ENCODE measurements at regions not wholly inside any gene's neighbourhood (a gene's known extent, or its start where the extent isn't known, plus 50 kb on each side); places are given as distances from the start of the nearest gene placed in this dataset.

DNA sequence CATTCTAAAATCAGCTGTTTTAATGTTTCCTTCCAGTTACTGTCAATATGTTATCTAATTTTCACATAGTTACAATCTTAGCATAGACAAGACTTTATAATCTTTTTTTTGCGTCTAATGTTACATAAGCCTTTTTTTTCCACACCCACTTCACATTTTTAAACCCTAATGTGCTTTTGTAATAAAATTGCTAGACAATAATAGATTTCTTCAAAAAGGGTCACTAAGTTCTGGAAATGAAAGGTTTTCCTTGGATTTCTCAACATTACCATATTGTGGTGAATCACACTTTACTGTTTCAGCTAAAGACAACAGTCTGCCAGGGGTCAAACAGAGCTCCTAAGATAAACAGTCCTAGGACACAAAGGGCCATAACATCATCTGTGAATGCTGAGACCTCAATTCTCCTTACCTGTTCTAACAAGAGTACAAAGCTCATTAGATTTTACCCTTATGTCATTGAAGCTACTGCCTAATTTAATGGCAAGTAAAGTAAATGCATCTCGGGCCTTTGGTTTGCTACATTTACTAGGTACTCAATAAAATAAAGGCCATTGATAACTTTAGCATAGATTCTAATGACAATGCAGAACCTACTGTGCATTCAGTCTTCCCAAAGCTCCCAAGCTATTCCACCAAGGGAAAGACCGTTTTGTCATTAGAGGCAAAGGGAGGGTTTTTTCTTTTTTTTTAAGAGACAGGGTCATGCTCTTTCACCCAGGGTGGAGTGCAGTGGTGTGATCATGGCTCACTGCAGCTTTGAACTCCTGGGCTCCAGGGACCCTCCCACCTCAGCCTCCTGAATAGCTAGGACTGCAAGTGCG lies 111.2 kb upstream of the SLC38A2 start:
- DNase-seq, result peak; percentile 59
- Histone ChIP-seq H2BK20ac (ENCODE audit: low read depth, low read length) (peak overlapping the region; percentile 65; the same call in 1 of the 2 replicates), H3K27ac (ENCODE audit: insufficient read depth, low read length) (no peak overlapping the region), H3K14ac (replicated peaks; ENCODE audit: low read depth, low read length) (no peak overlapping the region), H4K20me1 (ENCODE audit: insufficient read depth, low read length) (no peaks in the 10 kb centered on the region), H3K23ac (ENCODE audit: low read depth, low read length) (no peak overlapping the region), H3K9me3 (ENCODE audit: control insufficient read depth, insufficient read depth, low read length) (no peaks in the 10 kb centered on the region), H2AK9ac (replicated peaks; ENCODE audit: low read depth, low read length, poor library complexity) (no peak overlapping the region), H2BK15ac (ENCODE audit: low read depth, low read length) (no peak overlapping the region; the same call in 2 of the 3 replicates), H3K9ac (ENCODE audit: low read depth, low read length) (no peak overlapping the region), H3K36me3 (ENCODE audit: control insufficient read depth, insufficient read depth, low read length) (no peaks in the 10 kb centered on the region), H2BK120ac (ENCODE audit: low read depth, low read length) (peak overlapping the region; percentile 16; the same call in 1 of the 2 replicates), H3K56ac (ENCODE audit: extremely low read depth, insufficient read depth, low read length) (no peak overlapping the region), H4K8ac (ENCODE audit: low read depth in 2 of 2, low read length in 2 of 2) (no peak overlapping the region; a peak in 1 of 4 replicates), H3K79me1 (ENCODE audit: low read depth in 1 of 2, low read length in 2 of 2) (peaks cover 3 to 8% of the 10 kb centered on the region in 2 experiments; a peak in 2 of 4 replicates), H3K4me1 (ENCODE audit: control insufficient read depth, insufficient read depth, low read length) (no peaks in the 10 kb centered on the region), H3K27me3 (ENCODE audit: control insufficient read depth, insufficient read depth, low read length) (no peaks in the 10 kb centered on the region), H4K5ac (ENCODE audit: low read depth, low read length) (no peak overlapping the region), H3K4ac (ENCODE audit: low read depth, low read length) (peak overlapping the region; percentile 24; the same call in 1 of the 2 replicates), H3K18ac (ENCODE audit: low read depth, low read length) (no peak overlapping the region), H2AK5ac (ENCODE audit: low read depth, low read length) (no peak overlapping the region), H3K4me3 (ENCODE audit: insufficient read depth, low read depth, low read length) (no peak overlapping the region), H3K9me1 (ENCODE audit: insufficient read depth, low read length) (peaks cover 3% of the 10 kb centered on the region), H4K91ac (ENCODE audit: insufficient read depth, low read depth, low read length) (peak overlapping the region; percentile 8; the same call in 1 of the 2 replicates), H2BK5ac (ENCODE audit: low read depth, low read length, poor library complexity, severe bottlenecking) (peak overlapping the region; percentile 1), H3K4me2 (ENCODE audit: low read depth, low read length) (no peak overlapping the region), H2AFZ (replicated peaks; ENCODE audit: low read length, poor library complexity) (no peak overlapping the region)
- ATAC-seq (ENCODE audit: low read depth), result peak; percentile 57
- TF ChIP-seq CEBPB (IDR thresholded peaks at IDR 0.05; ENCODE audit: low read depth, low read length) (peak; percentile 73), FOS (IDR thresholded peaks at IDR 0.05; ENCODE audit: low read depth, low read length) (0 out of 2 replicates have a peak, but pooled peaks have one; percentile 43)
- TF ChIP-seq, protein P1, sequence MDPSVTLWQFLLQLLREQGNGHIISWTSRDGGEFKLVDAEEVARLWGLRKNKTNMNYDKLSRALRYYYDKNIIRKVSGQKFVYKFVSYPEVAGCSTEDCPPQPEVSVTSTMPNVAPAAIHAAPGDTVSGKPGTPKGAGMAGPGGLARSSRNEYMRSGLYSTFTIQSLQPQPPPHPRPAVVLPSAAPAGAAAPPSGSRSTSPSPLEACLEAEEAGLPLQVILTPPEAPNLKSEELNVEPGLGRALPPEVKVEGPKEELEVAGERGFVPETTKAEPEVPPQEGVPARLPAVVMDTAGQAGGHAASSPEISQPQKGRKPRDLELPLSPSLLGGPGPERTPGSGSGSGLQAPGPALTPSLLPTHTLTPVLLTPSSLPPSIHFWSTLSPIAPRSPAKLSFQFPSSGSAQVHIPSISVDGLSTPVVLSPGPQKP (IDR thresholded peaks at IDR 0.05; ENCODE audit: borderline replicate concordance, low read depth, low read length), result no peak
- TF ChIP-seq, protein P2, sequence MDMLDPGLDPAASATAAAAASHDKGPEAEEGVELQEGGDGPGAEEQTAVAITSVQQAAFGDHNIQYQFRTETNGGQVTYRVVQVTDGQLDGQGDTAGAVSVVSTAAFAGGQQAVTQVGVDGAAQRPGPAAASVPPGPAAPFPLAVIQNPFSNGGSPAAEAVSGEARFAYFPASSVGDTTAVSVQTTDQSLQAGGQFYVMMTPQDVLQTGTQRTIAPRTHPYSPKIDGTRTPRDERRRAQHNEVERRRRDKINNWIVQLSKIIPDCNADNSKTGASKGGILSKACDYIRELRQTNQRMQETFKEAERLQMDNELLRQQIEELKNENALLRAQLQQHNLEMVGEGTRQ (IDR thresholded peaks at IDR 0.05; ENCODE audit: low read depth, low read length), result no peak
- intact Hi-C loops (cut with micrococcal nuclease) (no loop called here), in situ Hi-C loops (cut with MboI; ENCODE audit: low sequenced_read_pairs) (no loop called here), dilution Hi-C loops (cut with HindIII; ENCODE audit: low sequenced_read_pairs, unreplicated experiment) (no loop called here)
- WGBS, 2 experiments (ENCODE audit: extremely low coverage in 2 of 2, insufficient read length in 1 of 2), result no CpG with 5 or more reads among the region's 4 CpGs
- no TSS peak for BruUV-seq (replicated peaks)
- POLR2A ChIA-PET (ENCODE audit: unreplicated experiment), result no interaction called here
- CTCF ChIA-PET, result interaction anchor here (0.6 to 1.1 kb wide), 4 partner anchors 67 to 501 kb away, joined by 3 read pairs; no protein-coding TSS in a partner anchor

Measured in IMR-90 (cell line).